DOHH2 (cell line): ENCODE measurements at regions not wholly inside any gene's neighbourhood (a gene's known extent, or its start where the extent isn't known, plus 50 kb on each side); places are given as distances from the start of the nearest gene placed in this dataset.

Experiments
- EZH2phosphoT487 ChIP-seq: fragments of 200-600 bp; sonication (generic); IDR thresholded peaks from 2 replicates; pipeline ENCODE4 v1.6.1; 2017; ENCODE audit warnings: borderline replicate concordance, mild to moderate bottlenecking, antibody characterized with exemption, low read length, moderate library complexity, mixed read lengths
- TF ChIP-seq, protein P1 (sequence below): fragments of 200-600 bp; sonication (generic); IDR thresholded peaks from one replicate; pipeline ENCODE4 v1.5.1; 2014; ENCODE audit warnings: antibody characterized with exemption, mild to moderate bottlenecking, low read depth, low read length; ENCODE audit not compliant: poor library complexity, severe bottlenecking

DNA sequence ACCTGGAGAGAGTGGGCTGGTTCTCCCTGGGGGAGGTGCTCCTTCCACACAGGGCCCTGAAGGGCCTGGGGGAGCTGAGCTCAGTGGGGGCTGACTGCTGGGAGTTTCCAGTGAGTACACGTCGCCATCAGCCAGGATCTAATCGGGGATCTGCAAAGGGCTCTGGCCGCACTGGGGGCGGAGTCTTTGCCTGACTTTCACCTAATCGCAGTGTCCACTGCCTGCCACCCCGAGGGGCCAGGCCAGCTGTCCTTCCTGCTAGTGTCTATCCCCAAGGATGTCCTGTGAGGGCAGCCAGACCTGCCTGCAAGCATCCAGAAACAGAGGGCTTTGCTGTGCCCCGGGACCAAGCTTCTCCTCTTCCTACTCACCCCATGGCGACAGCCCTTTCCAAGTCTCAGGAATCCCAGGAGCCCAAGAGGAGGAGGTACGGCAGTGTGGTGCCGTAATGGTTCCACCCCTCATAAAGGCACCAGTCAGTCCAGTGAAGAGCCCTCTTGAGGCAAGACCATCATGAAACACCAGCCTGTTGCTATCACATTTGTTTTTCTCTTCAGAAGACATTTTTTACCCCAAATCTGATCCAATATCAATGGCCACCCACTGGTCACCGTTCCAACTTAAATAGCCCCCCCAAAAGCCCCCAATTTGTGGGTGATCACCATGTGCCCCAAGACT is 243.1 kb upstream of the ECI2 start:
- TF ChIP-seq, protein P1, sequence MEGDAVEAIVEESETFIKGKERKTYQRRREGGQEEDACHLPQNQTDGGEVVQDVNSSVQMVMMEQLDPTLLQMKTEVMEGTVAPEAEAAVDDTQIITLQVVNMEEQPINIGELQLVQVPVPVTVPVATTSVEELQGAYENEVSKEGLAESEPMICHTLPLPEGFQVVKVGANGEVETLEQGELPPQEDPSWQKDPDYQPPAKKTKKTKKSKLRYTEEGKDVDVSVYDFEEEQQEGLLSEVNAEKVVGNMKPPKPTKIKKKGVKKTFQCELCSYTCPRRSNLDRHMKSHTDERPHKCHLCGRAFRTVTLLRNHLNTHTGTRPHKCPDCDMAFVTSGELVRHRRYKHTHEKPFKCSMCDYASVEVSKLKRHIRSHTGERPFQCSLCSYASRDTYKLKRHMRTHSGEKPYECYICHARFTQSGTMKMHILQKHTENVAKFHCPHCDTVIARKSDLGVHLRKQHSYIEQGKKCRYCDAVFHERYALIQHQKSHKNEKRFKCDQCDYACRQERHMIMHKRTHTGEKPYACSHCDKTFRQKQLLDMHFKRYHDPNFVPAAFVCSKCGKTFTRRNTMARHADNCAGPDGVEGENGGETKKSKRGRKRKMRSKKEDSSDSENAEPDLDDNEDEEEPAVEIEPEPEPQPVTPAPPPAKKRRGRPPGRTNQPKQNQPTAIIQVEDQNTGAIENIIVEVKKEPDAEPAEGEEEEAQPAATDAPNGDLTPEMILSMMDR: no peak
- no peak for TF ChIP-seq EZH2phosphoT487
